ENCODE measurements at regions not wholly inside any gene's neighbourhood (a gene's known extent, or its start where the extent isn't known, plus 50 kb on each side); places are given as distances from the start of the nearest gene placed in this dataset.

DNA sequence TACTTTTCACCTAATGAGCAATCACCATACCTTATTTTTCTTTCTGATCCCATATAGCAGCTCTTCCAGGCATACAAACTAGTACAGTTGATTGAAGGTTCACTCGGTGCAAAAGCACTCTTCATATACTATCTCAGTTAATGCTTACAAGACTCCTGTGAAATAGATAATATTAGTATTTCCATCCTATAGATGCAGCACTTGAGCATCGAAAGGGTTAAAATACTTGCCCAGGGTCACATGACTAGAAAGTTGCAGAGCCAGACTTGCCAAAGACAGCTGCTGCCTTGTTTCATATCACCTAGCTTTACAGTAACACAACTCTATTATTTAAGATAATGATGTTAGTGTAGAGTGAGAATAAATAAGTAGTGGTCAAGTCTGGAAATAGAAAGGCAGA, 466.0 kb upstream of the TNP1 start:
- DNase-seq (ENCODE audit: low read depth in 1 of 2, low spot score in 1 of 2): no peak

DNA sequence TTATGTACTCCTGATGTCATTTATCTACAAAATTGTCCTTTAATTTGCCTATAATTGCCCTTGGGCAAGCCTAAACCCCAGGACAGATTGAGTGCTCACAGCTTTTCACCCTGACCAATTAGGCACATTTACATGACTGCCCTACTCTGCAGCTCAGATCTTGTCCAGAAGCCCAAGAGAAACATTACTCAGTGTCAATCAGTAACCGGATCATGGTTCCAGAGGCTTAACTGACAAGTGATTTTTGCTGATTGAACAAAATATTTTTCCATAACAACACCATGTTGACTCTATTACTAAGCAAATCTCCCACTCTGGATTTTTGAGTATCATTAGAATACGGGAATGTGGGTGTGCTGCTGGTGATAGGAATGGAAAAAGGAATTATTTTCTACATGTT, 465.4 kb upstream of the TNP1 start:
- no peak for DNase-seq (ENCODE audit: low read depth in 1 of 2, low spot score in 1 of 2)

DNA sequence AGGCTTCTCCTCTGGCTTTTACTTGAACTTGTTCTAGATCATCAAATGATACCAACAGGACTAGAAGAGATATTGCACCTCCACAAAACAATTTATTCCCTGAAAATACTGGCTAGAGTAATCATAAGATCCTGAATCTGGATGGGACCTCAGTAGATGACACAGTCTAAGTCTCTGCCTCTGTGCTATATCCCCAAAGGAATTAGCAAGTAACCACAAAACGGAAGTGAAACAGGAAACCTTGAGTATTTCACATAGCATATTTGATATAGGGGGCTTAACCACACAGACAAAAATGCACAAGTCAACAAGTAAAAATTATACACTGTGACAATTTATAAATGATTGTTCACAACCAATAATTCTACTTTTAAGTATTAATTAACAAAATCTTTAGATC, 456.9 kb upstream of the TNP1 start:
- DNase-seq (ENCODE audit: low read depth in 1 of 2, low spot score in 1 of 2): no peak

DNA sequence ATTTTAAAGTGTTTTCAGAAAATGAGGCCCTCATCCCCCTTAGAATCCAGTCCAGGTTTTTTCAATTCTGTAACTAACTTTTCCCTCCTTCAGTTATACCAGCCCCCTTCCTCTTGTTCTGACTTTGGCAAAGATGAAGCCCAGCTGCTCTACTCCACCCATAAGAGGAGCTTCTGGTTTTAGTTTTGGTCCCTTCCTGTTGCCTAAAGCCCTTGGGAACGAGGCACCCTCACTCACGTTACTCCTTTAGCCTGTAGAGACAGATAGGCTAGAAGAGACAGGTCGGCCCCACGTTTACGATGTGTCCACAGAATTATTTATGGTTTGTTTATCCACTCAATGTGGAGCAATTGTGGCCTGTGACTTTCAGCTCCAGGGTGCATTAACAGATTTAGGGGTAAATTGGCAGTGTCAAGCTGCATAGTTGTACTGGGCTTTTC, 454.2 kb upstream of the TNP1 start:
- DNase-seq (ENCODE audit: low read depth in 1 of 2, low spot score in 1 of 2): no peak

DNA sequence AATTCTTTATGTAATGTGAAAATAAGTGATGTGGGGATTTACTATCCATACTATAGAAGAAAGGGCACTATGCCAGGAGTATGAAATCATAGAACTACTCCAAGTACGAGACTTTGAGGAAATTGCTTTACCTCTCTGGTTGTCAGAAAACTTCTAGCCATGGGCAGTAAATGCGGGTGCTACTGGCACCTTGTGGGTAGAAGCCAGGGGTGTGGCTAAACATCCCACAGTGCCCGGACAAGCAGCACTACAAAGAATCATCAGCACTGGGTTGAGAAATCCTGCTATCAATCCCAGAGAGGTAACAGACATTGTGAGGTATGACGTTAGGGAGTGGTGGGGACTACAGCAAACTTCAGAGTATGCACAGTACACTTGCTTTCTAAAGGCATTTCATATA, 453.5 kb upstream of the TNP1 start:
- DNase-seq (ENCODE audit: low read depth in 1 of 2, low spot score in 1 of 2): no peak

DNA sequence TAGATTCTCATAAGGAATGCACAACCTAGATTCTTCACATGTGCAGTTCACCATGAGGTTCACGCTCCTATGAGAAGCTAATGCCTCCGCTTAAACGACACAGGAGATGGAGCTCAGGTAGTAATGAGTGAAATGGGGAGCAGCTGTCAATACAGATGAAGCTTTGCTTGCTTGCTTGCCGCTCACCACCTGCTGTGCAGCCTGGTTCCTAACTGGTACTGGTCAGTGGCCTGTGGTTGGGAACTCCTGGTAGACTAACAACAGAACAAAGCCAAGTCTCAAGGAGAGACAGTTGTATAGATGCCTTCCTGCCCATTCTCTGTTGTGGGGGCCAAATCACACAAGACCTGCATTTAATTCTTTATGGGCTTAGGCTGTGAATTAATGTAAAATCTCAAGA, 449.2 kb upstream of the TNP1 start:
- DNase-seq (ENCODE audit: low read depth in 1 of 2, low spot score in 1 of 2): no peak

DNA sequence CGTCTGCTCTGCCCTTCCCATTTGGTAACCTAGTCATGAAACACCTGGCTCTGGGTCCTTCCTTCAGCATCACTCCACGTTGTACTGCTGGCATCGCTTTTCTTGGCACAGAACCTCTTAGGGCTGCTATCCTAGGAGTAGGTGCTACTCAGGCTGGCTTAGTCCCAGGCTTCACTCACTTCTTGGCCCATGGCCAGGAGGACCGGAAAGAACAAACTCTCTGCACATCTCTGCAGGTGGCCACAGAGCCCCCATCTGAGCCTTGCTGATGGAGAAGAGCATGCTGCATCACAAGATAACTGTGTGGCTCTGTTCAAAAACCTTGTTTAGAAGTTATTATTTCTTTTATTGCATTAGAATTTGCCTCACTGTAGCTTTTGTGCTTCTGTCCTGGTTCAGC, 447.2 kb upstream of the TNP1 start:
- no peak for DNase-seq (ENCODE audit: low read depth in 1 of 2, low spot score in 1 of 2)

DNA sequence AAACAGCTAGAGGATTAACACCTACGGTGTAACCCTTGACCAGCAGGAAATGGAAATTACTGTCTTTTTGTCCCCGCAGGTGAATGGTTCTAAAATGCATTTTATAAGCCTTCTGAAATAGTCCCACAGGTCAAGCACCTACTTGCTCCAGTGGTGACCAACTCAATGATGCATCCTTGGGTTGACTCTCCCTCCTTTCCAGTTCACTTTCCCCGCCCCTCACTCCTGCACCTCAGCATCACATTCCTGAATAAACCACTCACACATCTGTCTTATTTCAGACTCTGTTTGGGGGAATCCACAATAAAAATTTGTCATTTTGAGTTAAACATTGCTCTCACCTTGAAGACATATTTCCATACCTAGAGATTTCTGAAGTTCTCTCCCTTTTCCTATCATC, 446.0 kb upstream of the TNP1 start:
- no peak for DNase-seq (ENCODE audit: low read depth in 1 of 2, low spot score in 1 of 2)

DNA sequence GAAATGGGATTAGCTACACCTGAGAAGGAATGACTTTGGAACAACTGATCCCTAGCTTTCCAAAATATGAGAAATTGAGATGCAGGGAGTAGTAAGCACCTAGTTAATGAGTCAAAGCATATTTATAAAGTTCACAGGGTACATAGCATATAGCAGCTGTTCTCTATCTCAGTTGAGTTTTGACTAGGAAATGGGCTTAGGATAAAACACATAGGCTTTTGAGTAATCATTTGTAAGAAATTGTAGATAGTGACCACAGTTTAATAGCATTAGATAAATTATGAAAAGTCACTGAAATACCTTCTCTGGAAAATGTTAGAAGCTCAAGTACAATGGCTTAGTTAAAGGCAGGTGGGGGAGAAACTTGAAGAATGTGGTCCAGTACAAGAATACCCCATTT, 444.7 kb upstream of the TNP1 start:
- DNase-seq (ENCODE audit: low read depth in 1 of 2, low spot score in 1 of 2): no peak

DNA sequence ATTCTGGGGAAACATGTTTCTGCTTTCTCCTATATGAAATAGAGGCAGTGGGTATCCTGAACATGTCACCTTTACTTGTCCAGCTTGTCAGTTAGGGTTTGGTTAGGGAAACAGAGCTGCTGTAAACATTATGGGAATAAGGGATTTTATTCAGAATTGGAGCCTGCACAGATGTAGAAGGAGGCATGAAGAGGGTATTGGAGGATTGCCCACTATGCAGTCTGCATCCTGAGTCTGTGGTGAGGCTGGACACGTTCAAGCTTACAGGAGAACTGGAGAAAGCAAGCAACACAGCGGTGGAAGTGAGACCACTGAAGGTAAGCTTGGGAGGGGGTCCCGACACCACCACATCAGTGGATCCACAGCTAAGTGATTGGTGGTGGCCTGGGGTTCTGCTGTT, 443.0 kb upstream of the TNP1 start:
- DNase-seq (ENCODE audit: low read depth in 1 of 2, low spot score in 1 of 2): no peak

DNA sequence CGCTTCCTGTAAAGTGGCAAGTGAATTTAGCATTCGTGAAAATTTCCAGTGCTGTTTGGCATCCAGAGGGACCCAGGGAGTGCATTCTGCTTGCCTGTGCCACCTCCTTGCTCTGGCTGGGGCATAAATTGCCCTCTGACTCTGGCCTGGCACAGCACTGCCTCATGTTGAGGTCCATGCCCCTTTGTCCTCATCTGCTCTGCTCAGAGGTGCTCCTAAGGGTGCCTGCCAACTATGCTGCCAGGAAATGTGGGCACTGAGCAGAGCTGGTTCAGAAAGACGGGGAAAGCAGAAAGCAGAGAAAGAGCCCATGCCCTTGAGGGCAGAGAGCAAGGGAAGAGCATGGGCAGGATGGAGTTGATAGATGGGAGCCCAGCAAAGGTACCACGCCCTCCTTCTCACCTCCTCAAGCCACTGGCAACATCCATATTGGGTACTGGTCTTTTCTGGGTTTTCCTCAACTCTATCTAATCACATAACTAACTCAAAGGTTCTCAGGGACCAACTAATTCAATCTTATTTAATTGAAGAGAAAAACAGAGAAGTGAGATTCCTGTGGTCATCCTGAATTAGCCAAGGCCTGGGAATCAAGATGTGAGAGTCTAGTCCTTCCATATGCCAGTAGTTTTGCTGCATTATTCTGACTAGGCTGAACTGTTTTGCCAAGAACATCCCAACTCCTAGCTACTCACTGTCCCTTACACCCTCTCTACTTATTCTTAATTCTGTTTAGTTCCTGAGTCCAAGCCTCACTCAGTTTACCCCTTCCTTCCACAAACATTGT, 441.5 kb upstream of the TNP1 start:
- no peak for DNase-seq (ENCODE audit: low read depth in 1 of 2, low spot score in 1 of 2)

DNA sequence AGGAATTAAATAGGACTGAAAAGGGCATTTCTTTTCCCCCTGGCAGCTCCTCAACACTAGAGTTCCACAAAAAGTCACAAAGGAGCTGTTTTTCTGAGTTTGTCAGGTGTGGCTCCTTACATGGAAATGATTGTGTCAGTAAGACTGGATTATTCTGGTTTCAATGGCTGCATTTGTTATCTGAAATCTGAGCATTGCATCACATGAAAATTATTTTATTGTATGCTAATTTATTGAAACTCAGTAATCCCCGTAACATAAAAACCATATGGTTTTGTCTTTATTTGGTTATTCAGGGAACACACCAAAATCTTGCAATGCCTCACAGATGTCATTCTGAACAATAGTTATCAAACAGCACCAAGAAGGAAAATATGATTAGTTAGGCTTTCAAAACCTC, 439.7 kb upstream of the TNP1 start:
- DNase-seq (ENCODE audit: low read depth in 1 of 2, low spot score in 1 of 2): no peak

DNA sequence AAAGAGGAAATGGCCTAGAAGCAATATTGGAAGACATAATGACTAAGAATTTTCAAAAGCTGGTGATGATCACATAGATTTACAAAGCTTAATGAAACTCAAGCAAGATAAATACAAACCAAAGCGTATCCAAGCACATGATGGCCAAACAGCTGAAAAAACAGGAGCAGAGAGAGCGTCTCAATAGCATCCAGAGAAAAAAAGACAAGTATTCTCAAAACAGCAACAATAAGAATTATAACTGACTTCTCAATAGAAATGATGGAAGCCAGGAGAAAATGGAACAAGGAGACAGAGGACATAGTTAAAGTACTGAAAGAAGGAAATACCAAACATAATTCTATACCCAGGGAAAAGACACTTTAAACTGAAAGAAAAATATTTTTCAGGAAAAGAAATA, 437.2 kb upstream of the TNP1 start:
- DNase-seq (ENCODE audit: low read depth in 1 of 2, low spot score in 1 of 2): no peak

DNA sequence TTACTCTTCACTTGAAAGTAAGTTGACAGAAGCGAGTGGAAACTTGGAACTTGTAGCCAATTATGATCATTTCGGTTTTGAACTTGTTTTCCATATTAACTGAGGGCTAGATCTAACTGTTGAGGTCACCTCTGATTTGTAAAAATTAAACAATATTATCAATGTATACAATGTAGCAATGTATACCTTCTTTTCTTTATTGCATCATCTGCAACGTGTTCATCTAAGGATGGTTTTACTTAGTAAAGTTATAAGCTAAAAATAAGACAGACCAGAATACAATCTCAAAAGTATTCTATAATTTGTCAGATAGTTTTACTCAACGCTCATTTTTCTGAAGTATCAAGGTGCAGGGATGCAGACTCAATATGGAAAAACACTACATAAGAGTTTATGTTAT, 435.0 kb upstream of the TNP1 start:
- no peak for DNase-seq (ENCODE audit: low read depth in 1 of 2, low spot score in 1 of 2)

DNA sequence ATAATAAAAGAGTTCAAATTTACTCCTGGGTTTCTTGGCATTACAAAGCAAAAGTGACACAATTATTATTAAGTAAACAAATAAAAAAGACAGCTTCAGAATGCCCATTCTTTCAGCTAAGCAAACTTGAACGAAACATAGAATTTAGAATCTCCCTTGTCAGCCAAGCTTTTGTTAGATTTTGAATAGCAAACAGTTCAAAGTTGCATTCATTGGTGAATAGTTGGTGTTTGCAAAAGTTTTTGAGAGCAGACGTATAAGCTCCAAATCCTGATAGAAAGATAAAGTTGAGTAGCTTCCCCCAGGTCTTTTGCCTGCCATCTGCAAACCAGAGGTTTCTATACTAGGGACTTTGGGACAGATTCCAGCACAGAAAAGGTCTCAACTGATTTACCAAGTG, 434.3 kb upstream of the TNP1 start:
- DNase-seq (ENCODE audit: low read depth in 1 of 2, low spot score in 1 of 2): no peak

DNA sequence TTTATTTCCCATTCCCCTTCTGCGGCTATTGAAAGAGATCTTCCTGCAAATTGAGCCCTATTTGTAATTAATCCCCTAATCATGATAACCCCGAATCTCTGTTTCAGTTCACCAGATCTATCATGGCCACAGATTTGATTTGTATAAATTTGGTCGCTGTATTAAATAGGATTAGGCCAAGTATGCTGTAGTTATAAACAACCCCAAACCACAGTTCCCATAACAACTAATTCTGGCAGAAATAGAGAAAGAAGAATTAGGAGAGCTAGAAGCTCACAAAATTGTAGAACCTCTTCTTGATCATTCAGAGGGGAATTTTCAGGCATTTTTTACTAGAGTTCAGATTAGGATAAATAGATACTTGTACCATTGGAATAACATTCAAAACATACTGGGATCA, 433.7 kb upstream of the TNP1 start:
- DNase-seq (ENCODE audit: low read depth in 1 of 2, low spot score in 1 of 2): no peak

DNA sequence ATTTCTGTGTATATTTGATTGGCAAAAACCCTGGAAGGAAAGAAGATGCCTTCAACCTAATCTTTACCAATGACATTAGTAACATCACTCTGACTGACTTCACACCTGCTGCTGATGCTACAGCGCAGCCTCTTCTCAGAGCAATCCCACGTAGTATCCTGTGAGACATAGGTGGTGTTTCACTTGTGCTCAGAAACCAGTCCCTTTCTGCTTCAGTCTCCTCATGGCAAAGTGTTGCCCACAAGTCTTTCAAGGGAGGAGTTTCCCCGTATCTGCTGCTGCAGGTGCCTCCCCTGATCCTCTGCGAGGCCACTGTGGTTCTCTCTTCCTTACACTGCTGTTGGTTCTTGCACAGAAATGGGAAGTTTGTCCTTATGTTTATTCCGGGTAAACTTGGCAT, 433.2 kb upstream of the TNP1 start:
- DNase-seq (ENCODE audit: low read depth in 1 of 2, low spot score in 1 of 2): no peak

DNA sequence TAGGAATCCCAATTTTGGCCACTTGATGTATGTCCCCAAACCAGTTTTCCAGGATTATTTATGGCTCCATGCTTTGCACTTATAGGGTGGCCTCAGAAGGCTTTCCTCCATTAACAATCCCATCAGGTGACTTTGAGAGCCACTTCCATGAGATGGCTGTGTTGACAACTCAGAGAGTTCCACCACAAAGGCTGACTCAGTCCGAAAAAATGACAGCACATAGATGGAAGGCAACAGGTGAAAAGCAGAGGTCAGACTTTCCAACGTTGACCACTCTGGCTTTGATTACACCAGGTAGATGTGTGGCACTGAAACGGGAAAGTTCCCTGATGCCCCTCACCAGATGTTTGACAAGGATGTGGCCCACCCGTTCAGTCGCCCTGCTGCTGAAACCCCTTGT, 431.4 kb upstream of the TNP1 start:
- no peak for DNase-seq (ENCODE audit: low read depth in 1 of 2, low spot score in 1 of 2)

DNA sequence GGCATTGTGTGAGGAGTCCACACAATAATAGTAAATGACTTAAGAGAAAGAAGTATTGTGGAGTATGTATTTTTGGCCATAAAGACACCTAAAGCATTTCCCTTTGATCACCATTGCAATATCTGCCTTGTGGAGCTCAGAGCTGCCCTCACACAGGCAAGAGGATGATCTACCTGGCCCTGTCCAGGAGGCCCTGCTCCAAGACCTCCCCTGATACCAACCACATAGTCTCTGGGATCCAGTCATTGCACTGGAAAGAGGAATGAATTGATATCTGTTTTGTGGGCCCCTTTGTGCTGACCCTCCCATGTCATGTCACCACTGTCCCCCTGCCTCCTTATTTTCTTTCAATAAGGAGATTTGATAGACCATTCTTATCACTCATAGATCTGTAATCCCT, 430.6 kb upstream of the TNP1 start:
- DNase-seq (ENCODE audit: low read depth in 1 of 2, low spot score in 1 of 2): no peak

DNA sequence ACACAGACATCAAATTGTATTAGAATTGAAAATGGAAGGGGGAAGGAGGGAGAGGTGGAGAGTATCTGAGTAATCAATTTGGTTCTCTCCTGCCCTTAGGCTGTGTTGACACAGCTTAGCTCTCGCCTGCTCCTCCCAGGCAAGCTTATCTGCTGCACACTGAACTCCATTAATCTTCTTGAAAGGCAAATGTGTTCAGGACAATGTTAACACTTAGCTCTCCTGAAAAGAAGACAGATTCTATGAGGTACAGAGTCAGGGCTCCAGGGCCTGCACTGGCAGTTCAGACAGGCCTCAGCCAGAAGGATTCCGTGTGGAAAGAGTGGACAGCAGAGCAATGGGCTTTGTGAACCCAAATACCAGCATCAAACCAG, 430.0 kb upstream of the TNP1 start:
- no peak for DNase-seq (ENCODE audit: low read depth in 1 of 2, low spot score in 1 of 2)

DNA sequence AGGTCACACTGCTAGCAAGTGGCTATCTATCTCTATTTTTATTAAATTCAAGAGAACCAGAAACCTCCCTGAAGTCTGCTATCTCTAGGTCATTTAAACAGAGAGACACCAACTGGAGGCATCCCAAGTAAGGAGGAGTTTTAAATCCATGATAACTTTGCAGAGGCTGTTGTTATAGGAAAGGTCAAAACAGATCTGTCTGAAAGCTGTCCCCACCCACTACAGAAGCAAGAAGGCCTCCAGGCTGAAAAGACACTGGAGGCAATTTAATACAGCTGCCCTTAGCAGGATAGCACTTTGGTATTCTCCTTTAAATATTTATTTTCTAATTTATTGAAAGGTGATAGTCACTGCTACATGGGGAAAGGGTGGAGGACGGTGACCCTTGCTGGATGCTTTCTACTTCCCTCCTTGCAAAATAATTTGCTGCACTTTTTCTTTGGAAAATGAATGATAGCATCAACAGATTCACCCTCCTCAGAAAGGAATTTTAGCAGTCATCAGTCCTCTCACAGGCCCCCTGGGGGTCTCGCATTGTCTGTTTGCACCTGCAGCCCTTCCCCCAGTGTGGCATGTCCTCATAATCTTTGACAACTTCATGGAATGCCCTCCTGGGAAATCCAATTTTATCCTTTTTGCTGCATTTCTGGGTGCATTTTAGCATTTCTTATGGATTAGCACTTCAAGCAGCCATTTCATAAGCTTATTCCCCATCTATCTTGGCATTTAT, 429.5 kb upstream of the TNP1 start:
- DNase-seq (ENCODE audit: low read depth in 1 of 2, low spot score in 1 of 2): no peak

DNA sequence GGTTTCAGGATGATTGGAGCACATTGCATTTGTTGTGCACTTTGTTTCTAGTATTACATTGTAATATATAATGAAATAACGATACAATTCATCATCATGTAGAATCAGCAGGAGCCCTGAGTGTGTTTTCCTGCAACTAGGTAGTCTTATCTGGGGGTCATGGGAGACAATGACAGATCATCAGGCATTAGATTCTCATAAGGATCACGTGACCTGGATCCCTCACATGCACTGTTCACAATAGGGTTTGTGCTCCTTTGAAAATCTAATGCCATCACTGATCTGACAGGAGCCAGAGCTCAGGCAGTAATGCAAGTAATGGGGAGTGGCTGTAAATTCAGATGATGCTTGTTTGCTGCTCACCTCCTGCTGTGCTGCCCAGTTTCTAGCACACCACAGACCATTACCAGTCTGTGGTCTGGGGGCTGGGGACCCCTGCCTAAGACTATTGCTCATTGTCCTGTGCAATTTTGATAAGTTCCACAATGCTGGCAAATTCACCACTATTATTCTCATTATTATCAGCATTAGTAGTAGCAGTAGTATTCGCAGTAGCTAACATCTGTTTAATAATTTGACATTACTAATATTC, 428.7 kb upstream of the TNP1 start:
- DNase-seq (ENCODE audit: low read depth in 1 of 2, low spot score in 1 of 2): no peak

DNA sequence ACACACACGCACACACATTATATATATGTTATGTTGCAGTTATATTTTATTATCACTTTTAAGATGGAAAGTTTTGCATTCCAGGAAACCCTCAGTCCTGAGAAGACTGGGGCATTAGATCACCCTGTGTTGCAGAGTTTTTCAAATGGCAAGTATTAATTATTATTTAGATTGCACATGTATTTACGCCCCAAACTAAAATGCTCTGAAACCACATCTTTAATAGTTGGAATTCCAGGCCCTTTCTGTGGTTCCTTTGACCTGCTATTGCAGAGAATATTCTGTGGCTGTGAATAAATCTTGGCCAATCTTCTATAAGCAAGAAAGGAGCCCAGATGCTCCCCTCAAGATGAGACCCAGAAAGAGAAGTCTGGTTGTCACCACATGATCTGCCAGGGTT, 427.0 kb upstream of the TNP1 start:
- DNase-seq (ENCODE audit: low read depth in 1 of 2, low spot score in 1 of 2): no peak

Data from activated CD4-positive, alpha-beta T cell treated with anti-CD3 and anti-CD28 coated beads, Interleukin-2, amount 50 U/mL, for 24 hours (primary cell).